ENCODE measurements at regions not wholly inside any gene's neighbourhood (a gene's known extent, or its start where the extent isn't known, plus 50 kb on each side); places are given as distances from the start of the nearest gene placed in this dataset.

GRCh38 chr9:79980432-79980831 lies 408.7 kb downstream of the TLE4 start:
- TF ChIP-seq POLR2A (IDR thresholded peaks at IDR 0.05) (no peak), EP300 (IDR thresholded peaks at IDR 0.05) (no peak)
- TF ChIP-seq, protein P1, sequence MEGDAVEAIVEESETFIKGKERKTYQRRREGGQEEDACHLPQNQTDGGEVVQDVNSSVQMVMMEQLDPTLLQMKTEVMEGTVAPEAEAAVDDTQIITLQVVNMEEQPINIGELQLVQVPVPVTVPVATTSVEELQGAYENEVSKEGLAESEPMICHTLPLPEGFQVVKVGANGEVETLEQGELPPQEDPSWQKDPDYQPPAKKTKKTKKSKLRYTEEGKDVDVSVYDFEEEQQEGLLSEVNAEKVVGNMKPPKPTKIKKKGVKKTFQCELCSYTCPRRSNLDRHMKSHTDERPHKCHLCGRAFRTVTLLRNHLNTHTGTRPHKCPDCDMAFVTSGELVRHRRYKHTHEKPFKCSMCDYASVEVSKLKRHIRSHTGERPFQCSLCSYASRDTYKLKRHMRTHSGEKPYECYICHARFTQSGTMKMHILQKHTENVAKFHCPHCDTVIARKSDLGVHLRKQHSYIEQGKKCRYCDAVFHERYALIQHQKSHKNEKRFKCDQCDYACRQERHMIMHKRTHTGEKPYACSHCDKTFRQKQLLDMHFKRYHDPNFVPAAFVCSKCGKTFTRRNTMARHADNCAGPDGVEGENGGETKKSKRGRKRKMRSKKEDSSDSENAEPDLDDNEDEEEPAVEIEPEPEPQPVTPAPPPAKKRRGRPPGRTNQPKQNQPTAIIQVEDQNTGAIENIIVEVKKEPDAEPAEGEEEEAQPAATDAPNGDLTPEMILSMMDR (IDR thresholded peaks at IDR 0.05) = no peak
